ENCODE measurements at regions not wholly inside any gene's neighbourhood (a gene's known extent, or its start where the extent isn't known, plus 50 kb on each side); places are given as distances from the start of the nearest gene placed in this dataset.

DNA sequence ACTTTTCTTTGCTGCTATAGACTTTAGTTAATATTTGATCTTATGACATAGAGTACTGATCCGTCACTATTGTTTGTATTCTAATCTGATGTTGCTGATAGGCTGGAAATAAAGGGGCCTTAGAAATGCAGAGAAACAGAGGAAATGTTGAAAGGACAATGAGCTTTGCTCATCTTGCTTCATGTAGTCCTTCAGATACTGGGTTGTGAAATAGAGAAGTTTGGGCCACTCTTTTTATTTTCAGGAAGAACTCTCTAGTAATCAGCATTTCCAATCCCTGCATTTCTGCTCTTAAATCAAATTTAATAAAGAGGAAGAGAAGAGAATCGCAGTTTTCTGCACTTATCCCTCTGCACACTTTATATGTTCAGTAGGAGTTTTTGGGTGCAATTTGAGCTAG is 192.8 kb upstream of the THBS1 start:
- DNase-seq (ENCODE audit: low read depth, low spot score) = no peak

DNA sequence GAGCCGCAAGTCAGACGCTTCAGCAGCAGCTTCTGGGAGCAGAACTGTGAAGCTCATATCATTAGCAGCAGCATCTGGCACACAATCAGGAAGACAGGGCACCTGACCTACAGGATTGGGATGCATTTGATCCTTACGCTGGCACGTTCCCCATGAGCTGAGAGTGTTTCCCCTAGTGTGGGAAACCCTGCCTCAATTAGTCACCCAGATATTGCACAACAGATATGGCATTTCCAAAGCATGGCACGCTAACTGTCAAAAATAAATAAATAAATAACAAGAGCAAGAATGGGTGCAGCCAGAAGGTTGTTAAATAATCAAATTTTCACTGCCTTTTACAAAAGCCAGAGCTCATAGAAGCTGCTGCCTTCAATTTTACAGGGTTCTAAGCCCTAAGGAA is 189.6 kb upstream of the THBS1 start:
- no peak for DNase-seq (ENCODE audit: low read depth, low spot score)

DNA sequence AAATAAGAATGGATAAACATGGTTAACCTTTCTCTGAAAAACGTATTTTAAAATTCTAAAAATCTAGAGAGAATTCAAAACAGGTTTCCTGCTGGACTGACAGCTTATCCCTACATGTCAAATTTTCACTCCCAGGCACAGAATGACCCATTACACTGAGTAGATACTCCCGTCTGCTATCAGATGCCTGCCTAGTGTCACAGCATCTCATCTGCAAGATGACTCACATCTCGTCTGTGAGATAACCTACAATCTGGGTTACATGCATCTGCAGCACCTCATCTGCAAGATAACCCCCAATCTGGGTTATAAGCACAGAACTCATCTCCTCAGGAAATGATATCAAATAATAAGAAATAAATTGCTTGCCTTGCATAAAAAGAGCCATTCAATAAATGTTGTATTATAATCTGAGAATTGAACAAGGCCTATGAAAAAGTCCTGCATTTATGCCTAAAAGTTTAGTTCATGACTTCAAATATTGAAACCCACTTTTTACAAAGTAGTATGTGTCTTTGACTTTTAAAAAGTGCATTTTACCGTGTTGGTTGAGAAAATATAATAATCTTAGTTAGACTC is 188.3 kb upstream of the THBS1 start:
- DNase-seq (ENCODE audit: low read depth, low spot score) = no peak

DNA sequence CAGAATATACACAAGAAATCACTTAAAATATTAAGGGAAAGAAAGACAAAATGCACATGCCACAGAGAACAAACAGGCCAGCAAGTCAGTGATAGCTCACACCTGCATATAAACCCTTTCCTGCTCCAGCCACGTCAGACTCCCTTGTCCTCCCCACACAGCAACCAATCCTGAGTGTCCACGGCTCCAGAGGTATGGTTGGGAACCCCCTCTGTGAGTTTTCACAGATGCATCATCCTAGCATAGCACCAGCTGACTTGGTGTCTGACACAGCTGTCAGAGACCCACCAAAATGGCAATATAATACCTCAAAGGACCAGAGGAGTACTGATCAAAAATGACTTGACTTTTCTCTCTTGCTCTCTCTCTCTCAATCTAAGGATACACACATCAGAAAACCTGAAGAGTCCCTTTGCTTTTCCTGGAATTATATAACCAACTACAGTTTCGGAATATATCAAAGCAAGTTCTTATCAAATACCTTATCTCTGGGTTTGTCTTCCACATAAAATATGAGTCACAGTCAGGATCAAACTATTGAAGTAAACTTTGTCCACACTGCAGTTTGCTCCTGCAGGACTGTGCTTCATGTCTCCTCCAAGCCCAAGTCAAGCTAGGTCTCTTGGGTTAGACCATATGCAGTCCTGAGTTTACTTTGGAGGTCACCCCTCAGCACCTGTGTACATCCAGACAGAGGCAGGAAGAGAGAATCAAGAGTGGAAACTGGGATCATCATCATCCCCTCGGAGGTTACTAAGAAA is 187.1 kb upstream of the THBS1 start:
- no peak for DNase-seq (ENCODE audit: low read depth, low spot score)

DNA sequence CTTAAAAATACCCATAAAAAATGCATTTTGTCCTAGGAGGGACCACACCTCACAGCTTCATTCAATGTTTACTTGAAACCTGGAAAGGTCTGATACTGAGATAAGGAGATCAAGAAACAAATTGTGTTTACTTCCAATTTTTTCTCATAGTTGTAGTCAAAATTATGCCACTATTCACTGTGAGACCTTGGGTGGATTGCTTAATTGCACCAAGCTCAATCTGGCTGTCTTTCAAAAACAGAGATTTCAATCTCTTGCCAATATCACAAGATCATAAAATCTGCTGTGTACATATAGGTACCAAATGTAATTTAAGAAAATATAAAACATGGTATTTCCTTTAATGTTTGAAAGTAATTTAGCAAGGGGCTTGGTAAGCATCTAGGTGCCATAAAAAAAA is 186.4 kb upstream of the THBS1 start:
- no peak for DNase-seq (ENCODE audit: low read depth, low spot score)

DNA sequence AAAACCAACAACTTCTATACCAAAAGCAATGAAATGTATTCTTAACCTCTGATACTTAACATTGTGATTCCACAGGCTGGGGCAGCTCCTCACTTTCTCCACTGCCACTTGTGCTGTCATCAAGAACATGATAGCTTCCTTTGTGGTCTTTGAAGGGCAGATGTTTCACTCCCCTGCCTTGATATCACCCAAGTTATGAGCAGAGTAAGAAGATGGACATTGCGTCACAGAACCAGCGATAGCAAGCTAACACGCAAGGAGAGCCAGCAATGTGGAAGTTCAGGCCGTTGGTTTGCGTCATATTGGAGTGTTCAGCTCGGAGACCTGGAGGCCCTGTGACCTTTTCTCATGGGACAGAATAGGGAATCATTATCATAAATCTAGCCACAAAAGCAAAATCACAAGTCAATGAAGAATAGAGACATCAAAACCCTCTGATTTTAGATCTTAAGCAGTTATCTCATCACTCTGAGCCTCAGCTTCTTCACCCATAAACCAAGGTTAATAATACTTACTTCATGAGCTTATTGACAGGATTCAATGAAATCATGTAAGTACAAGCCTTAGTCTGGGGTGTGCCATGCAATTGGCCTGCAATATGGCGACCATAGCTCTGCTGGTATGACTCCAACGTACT is 183.8 kb upstream of the THBS1 start:
- DNase-seq (ENCODE audit: low read depth, low spot score) = no peak

DNA sequence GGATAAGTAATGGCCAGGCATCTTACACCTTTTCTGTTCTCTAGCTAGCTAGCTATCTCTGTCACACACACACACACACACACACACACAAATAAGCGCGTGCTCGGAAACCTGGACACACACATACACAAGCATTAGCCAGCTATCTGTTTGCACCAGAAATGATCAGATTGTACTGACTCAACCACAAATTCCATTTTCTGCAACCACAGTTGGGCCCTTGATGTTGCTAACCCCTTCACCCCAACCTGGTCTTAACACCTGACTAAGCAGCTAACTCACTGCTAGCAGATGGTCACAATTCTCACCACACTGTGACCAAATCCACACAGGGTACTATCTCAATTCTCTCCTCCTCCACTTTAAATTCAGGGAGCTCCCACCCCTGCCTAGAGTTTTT is 183.0 kb upstream of the THBS1 start:
- no peak for DNase-seq (ENCODE audit: low read depth, low spot score)

DNA sequence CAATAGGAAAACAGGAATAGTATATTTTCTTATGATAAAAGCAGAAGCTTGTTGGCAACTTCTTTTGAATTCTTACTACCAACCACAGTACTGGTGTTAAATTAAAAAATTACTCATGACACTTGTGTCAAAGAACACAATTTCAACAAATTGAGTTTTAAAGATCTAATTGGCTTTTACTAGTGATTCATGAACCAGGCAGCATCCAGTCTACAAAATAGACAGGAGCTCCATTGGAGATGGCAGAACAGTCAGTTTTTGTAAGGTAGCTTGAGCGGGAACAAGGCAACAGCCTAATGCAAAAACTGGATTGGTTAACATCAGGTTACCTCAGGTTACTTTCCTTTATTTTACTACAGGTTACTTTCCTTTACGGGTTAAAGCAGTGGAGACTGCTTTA is 181.3 kb upstream of the THBS1 start:
- DNase-seq (ENCODE audit: low read depth, low spot score) = no peak

DNA sequence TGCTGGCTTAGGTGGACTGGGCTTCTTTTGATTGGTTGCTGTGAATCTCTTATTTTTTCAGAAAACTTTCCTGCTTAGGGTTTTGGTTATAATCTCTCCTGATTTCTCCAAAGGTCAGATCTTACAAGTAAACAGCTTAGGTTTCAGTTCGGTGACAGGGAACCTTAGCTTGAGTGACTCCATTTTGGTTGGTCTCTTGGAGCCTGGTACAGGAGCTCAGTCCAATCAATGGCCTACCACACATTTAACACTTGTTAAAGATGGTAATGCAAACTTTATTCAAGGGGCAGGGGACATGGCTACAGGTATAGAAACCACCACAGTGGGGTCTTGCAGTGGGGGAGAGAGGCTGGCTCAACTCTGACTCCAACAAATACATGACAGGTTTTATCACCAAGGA is 180.9 kb upstream of the THBS1 start:
- no peak for DNase-seq (ENCODE audit: low read depth, low spot score)

DNA sequence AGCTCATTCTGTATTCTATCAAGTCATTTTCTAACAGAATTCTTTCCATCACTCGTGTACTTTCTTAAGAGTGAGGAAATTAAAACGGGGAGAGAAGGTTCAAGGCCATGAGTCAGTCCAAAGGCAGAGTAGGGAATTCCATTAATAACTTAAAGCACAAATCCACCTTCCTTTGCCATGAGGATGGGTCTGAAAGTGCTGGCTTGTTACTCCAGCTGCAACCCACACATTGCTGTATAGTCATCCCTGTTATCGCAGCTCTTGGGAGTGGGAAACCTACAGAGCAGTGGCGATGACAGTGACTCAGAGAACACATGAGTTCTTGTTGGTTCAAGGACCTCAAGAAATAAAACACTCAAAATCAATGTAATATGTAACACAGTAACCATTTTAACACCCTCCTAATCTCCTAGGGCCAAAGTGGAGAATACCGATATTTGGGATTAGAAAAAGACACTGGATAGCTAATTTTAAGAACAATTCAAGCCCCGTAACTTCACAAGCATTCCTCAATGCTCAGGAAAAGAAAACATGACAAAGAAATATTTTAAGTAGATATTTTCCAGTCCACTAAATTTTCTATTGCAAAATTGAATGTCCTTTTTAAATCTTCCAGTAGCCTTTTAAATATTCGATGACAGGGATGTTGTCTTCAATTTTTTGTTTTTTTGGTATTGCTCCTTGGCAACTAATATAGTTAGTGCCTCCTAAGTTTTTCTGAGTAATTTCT is 179.9 kb upstream of the THBS1 start:
- no peak for DNase-seq (ENCODE audit: low read depth, low spot score)

DNA sequence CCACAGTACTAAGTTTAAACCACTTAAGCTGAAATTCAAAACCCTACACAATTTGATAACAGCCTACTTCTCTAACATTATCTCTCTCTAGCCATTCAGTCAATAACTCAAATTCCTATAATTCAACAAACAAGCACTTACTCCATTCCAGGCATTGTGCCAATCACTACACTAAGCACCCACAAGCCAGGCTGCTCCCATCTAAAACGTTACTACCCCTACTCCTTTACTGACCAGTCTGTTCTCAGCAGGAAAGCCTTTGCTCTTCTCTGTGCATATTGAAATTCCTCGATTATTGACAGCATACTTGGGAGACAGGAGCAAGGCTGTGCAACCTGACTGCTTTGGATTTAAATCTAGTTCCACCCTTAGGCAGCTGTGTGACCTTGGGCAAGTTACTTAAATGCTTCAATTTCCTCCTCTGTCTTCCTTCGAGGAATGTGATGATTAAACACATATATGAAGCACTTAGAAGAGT is 177.2 kb upstream of the THBS1 start:
- no peak for DNase-seq (ENCODE audit: low read depth, low spot score)

DNA sequence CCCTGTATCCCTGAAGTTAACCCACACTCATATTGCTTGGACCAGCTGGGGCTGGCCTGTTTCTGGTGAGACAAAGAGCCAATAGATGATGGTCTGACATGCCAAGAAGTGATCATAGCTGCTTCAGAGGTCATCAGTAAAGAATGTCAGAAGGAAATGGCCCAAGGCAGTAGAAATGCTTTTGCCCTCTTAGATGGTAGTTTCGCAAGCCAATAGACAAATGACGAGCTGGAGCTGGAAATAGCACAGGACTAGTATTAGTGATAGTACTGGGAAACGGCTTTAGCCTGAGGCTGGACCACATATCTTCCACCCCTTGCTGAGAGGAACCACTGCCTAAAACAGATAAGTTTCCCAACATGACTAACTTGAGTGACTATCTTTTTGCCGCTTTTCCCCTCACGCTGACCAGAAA is 176.1 kb upstream of the THBS1 start:
- no peak for DNase-seq (ENCODE audit: low read depth, low spot score)

DNA sequence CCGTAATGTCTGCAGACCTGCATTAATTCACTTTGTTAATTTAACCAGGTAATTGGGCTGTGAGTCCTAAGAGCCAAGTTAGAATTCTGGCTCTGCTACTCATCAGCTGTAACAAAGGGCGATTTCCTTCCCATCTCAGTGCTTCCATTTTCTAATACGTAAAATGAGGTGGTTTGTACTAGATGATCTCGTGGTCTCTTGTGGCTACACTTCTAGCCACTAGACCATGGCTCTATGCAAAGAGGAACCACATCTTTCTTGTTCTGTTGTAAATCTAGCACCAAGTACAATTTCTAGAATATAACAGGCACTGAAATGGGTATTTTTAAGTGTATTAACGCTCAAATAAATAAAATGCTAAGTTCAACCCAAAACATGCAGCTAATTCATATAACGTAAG is 174.4 kb upstream of the THBS1 start:
- no peak for DNase-seq (ENCODE audit: low read depth, low spot score)

DNA sequence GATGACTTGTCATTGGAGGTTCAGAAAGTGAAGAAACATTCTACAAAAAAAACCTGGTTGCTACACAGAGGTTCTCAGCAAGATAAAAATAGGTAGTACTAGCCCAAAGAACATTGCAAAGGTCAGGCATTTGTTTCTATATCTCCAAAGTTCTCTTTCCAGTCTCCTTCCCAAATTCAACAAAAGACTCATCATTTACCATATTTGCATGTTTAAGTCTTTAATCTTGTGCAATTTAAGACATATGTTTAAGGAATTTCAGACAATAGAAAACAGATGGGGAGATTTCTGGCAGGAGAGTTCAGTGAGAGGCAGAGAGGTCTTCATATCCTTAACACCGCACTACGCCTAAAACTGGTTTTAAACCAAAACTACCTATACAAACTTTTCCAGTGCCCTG is 173.8 kb upstream of the THBS1 start:
- no peak for DNase-seq (ENCODE audit: low read depth, low spot score)

DNA sequence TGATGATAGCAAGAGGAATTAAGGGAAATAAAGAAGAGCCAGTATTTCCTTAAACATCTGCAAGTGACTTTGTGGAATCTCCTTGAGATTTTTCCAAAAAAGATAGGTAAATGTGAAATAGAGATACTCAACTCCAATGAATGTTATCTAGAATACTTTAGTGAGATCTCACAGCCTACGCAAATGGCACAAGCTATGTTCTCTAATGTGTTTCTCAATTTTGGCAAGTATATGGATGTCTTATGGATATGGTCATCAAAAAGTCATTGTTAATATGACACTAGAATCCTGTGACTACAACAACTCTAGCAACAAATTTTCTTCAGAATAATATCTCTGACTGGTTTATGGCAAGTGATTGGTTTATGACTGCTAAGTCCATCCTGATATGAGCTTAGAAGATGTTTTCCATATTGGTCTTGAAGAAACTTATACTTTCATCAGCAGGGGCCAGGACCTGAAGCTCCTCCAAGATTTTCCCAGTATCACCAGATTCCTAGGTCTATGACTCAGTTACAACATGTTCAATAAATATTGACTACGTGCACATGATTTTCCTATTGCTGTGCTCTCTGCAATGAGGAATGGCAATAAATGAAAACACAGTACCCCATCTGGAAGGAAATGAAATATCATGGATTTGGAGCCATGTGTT is 170.9 kb upstream of the THBS1 start:
- no peak for DNase-seq (ENCODE audit: low read depth, low spot score)

DNA sequence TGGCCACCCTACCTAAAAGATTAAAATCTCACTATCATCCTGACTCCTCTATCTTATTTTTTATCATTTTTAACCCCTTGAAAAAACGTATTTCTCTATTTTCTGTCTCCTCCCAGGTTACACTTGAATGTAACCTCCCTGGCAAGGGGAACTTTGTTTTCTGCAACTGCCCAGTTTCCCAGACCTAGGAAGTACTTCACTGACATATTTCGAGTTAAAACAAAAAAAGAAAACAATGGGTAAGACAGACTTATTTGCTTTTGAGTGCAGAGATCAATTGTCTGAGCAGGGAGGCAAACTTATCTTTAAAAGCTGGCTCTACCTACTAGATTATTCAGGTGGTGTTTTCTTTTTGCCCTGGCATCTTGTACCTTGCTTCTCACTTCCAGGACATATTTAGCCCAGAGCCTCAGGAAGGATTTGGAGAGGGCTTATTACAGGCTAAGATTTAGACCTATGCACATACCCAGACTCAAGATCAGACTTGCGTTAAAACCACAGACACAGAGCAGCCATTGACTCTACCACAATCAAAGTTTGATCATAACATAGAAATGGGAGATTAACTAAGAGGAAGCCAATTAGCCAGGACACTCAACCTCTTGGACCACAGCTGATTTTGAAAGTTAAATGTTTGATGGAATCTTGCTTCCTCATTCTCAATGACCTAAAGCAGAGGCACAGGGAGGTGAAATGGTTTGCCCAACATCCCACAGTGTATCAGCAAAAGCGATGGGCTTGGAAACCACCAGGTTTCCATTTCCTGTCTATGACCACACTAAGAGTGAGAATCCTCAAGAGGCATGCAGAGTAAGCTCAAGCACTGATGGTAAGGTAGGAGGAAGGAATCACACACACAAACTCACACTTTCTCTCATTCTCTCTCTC is 169.5 kb upstream of the THBS1 start:
- no peak for DNase-seq (ENCODE audit: low read depth, low spot score)

DNA sequence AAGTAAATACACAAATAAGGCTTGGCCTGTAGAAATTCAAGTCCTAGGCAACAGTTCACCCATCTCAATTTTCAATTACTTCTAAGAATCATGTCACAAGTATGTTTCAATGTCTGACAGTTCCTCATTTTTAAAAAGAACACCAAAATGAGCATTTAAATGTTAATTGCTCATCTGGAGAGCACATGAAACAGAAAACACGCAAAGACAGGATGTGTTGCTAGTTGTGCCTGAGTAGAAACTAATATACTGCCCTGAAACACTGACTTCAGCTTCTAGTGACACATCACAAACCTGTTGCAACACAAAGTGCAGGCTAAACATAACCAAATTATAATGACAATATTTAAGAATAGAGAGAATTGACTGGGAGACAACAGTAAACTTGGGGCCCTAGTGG is 167.3 kb upstream of the THBS1 start:
- no peak for DNase-seq (ENCODE audit: low read depth, low spot score)

DNA sequence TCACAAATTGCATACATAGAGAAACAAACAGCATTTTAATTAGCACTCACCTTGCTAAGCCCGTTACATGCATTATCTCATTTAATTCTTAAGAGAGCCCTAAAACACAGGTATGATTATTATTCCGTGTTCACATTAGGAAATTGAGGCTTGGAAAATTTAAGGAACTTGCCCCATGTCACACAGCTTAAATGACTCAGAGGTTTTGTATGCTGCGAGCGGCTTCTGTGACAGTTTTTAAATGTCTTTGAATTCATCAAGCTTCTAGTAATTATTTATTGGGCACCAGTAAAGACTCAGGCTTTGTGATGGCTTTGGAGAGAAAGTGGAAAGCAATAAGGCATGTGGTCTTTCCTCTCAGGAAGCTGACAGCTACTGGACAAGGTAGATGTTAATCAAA is 166.7 kb upstream of the THBS1 start:
- no peak for DNase-seq (ENCODE audit: low read depth, low spot score)

DNA sequence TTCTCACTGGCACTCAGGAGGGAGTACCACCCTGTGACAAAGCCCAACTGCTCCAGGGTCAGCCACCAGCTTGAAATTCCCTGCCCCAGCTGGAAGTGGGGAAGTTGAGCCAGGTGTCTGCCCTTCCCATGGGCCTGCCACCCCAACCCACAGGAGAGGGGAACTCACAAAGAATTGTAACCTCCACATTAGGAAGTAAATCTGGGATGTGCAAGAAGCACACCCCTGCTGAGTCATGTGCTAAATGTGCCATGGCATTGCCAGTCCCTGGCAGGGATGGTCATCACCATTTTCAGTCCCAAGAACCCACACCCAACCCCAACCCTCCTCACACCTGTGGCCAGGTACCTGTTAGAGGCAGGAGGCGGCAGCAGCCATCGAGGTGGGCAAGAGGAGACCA is 165.2 kb upstream of the THBS1 start:
- no peak for DNase-seq (ENCODE audit: low read depth, low spot score)

DNA sequence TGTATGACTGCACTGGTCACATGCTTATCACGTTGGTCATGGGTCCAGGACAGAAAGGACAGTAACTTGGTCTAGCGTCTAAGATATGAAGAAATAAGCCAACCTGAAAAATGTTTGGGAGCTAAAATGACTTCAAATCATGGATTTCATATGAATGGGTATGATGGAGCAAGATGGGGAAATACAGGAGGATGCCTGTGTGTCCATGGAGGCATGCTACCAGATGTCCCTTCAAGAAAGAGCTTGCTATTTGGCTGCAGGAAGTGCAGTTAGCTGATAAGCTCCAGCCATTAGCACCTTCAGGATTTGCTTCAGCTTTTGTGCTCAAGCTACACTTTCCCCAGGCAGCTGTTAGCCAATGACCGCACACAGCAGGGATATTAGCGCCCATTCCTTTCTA is 164.6 kb upstream of the THBS1 start:
- DNase-seq (ENCODE audit: low read depth, low spot score) = no peak

All from iPS DF 19.7 (cell line).